ENCODE measurements at regions not wholly inside any gene's neighbourhood (a gene's known extent, or its start where the extent isn't known, plus 50 kb on each side); places are given as distances from the start of the nearest gene placed in this dataset.
A peak's percentile ranks its signal among the peaks of the same experiment; 100 is the strongest.
"Not testable (repeated sequence)": the region's sequence is repeated elsewhere in the genome, so short reads cannot be mapped to it uniquely, and the experiment has no call there.

DNA sequence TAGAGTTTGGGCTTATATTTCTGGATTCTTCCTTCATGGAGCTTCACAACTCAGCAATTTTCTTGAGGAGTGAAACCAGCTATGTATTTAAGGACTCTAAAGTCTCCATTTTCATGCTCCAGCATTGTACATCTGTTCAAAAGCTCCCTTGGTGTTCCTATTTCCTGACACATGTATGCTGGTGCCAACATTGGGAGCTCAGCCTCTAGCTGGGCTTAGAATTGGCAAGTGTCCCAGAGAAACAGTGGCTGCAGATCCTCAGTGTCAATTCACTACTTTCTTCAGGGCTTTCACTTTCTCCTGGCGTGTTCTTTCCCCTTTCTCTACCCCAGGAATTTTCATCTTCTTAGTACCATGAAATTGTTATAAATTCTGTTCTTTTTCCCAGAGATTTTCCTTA is 103.1 kb downstream of the ZNF467 start:
- DNase-seq (ENCODE audit: low read depth), result peak; percentile 76
- no peak for TF ChIP-seq CTCF (IDR thresholded peaks at IDR 0.05; ENCODE audit: low read length, missing control alignments)
- H3K4me3 ChIP-seq (replicated peaks; ENCODE audit: low read depth, low read length), result no peak overlapping the region

- DNase-seq (ENCODE audit: low read depth), result peak; percentile 64
- TF ChIP-seq CTCF (IDR thresholded peaks at IDR 0.05; ENCODE audit: low read length, missing control alignments), result peak; percentile 58
- no peak overlapping the region for H3K4me3 ChIP-seq (replicated peaks; ENCODE audit: low read depth, low read length)
These were observed 104.1 kb downstream of the ZNF467 start for GRCh38 chr7:149669121-149669818.

DNA sequence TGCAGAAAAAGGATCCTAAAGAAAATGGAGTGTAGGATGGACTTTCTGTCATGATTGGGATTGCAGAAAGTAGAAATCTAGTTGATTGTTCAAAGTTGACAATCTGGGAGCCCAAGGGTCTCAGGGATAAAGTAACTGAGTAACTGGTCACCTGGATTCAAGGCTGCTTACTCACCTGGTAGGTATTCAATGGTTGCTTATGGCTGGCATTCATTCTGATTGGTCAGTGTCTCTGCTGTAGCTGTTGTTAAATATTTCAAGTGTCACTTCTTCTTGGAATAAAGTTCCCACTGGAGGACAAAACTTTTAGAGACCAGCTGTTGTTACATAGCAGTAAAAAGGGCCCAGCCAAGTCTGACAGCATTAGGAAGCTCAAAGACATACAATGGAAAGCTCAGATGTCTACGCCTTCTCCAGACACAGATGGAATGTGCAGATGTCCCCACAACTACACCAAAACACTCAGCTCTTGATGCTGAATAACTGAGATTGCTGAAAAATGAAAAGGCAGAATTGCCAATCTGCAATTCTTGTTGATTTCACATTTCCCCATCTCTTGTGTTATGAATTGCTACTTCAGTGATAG is 106.9 kb downstream of the ZNF467 start:
- H3K4me3 ChIP-seq (replicated peaks; ENCODE audit: low read depth, low read length), result no peak overlapping the region
- no peak for DNase-seq (ENCODE audit: low read depth)
- no peak for TF ChIP-seq CTCF (IDR thresholded peaks at IDR 0.05; ENCODE audit: low read length, missing control alignments)

- not testable (repeated sequence) for DNase-seq (ENCODE audit: low read depth); H3K4me3 ChIP-seq (replicated peaks; ENCODE audit: low read depth, low read length)
These were observed 107.8 kb downstream of the ZNF467 start for GRCh38 chr7:149665618-149666017.

DNA sequence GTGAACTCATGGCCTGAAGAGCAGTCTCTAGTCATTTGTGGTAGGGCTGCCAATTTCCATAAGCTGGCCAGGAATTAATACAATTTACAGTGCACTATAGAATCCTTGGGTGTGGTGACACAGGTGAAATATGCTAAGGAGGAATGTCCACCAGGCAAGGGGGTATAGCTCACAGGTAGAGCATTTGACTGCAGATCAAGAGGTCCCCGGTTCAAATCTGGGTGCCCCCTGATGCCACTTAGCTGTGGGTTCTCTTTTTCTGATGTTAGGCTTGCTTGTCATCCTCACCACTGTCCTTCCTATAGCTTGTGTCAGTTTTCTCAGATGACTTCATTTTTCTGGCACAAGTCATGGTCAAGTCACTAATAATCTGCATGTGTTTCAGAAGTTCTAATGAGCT is 108.7 kb downstream of the ZNF467 start:
- no peak for TF ChIP-seq CTCF (IDR thresholded peaks at IDR 0.05; ENCODE audit: low read length, missing control alignments)
- H3K4me3 ChIP-seq (replicated peaks; ENCODE audit: low read depth, low read length), result no peak overlapping the region
- no peak for DNase-seq (ENCODE audit: low read depth)

DNA sequence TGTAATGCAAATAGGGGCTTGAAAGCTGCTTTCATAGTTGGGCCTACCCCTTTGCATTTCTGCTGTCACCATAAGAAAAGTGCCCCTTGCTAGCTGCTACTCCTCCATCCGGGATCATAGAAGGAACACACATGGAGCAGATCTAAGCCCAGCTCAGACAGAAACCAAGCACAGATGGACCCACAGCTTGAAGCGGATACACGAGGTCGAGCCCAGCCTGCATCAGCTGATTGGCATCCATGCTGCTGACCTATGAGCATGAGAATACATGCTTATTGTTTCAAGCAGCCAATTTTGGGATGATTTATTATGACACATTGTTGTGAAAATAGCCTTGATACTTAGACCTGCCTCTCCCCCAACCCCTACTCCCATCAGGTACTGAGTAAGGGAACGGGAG is 109.2 kb downstream of the ZNF467 start:
- TF ChIP-seq CTCF (IDR thresholded peaks at IDR 0.05; ENCODE audit: low read length, missing control alignments), result no peak
- no peak overlapping the region for H3K4me3 ChIP-seq (replicated peaks; ENCODE audit: low read depth, low read length)
- no peak for DNase-seq (ENCODE audit: low read depth)

GRCh38 chr7:149662591-149663095 is 110.7 kb downstream of the ZNF467 start:
- H3K4me3 ChIP-seq (replicated peaks; ENCODE audit: low read depth, low read length), result no peak overlapping the region
- DNase-seq (ENCODE audit: low read depth), result peak; percentile 63
- TF ChIP-seq CTCF (IDR thresholded peaks at IDR 0.05; ENCODE audit: low read length, missing control alignments), result peak; percentile 61

All from fibroblast of pulmonary artery (primary cell).